IPS-NIHi11 (cell line): ENCODE measurements at regions not wholly inside any gene's neighbourhood (a gene's known extent, or its start where the extent isn't known, plus 50 kb on each side); places are given as distances from the start of the nearest gene placed in this dataset.

Experiments
- DNase-seq: peaks from one replicate; pipeline ENCODE4 v3.0.0; 2012; ENCODE audit warnings: mixed read lengths, low spot score

- DNase-seq, result no peak
Observed at GRCh38 chr18:10391506-10391905, 62.9 kb upstream of the APCDD1 start.

DNA sequence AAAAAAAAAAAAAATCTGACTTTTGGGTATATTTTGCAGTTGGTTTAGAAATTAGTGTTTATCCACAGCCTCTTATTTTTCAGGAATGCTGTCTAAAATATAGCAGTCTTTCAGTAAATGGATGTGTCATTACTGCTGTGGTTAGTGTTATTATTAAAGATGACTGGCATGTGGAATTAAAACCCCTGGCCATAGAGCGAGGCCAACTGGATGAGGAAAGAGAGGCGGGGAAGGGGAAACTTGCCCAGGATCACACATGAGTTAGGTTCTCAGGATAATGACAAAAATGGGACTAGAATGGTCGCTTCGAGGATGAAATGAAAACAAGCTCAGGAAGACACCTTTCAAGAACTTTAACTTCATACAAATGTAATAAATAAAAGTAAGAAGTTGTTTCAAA lies 57.4 kb upstream of the APCDD1 start:
- DNase-seq, result no peak

- DNase-seq, result no peak
Observed at GRCh38 chr18:10398571-10398970, 55.9 kb upstream of the APCDD1 start.

DNA sequence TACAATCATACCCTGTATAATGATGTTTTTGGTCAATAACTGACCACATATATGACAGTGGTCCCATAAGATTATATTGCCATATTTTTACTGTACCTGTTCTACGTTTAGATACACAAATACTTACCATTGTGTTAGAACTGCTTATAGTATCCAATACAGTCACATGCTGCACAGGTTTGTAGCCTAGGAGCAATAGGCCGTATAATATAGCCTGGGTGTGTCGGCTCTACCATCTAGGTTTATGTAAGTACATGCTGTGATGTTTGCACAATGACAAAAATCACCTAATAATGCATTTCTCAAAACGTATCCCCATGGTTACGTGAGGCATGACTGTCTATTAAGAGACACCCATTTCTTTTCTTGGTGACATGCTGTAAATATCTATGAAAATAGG lies 55.0 kb upstream of the APCDD1 start:
- no peak for DNase-seq

DNA sequence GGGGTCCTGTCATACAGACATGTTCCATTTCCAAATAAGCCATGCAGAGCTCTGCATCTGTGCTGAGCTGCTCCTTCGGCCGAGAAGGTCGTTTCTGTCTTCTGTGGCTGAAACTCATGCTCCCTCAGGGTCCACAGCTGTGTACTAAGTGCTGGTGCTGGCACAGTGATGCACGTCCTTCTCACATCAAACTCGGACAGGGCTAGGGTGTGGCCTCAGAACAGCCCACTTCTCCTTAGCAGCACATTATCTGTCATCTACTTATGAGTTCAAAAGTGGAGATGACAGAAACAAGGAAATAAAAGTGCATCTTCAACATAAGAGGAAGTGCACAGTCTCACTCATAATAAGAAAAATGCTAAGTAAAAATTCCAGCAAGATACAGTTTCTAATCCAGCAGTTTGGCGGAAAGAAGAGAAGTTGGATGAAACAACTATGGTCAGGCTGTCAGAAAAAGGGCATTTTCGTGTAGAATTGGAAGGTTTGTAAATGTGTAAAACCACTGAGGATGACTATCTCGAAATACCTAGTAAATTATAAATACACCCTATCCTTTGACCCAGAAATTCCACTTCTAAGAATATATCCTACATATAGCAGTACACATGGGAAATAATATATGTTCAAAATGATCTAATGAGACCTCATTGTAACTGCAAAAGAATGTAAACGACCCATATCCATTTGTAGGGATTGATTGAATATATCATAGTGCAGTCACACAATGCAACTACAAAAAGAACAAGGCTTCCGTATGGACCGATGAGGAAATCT lies 53.7 kb upstream of the APCDD1 start:
- DNase-seq, result no peak

DNA sequence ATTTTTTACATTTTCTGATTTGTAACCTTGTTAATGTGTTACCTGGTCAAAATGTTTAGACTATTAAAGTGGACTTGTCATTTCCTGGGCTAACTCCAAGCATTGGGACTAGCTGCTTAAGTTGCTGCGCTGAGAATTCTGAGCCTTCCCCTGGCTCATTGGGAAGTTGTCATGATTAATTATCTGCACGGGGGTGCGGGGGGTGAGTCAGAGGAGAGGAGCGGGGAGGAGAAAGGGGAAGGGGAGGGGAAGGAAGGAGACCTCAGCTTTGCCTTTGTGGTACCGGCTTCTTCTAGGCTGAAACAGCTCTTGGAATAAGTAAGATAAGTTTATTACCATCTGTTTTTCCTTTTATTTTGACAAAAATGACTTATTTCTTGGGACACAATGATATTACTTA lies 52.9 kb upstream of the APCDD1 start:
- peak; percentile 32 for DNase-seq

DNA sequence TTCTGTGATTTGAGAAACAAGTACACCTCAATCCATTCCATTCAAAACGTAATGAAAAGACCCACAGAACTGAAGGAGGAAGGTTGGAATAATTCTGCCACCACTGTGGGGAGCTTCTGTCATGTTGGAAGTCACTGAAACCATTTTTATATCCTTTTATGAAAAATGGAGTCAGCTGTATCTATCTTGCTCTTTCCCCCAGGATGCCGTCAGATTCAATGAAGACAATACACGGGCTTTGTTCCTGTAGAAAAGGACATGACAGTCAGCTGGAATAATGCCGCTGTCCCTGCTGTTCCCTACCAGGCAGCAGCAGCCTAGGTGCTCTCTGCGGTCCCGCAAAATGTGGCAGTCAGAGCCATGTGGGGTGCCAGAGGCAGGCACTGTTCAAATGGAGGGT lies 52.5 kb upstream of the APCDD1 start:
- DNase-seq, result no peak

DNA sequence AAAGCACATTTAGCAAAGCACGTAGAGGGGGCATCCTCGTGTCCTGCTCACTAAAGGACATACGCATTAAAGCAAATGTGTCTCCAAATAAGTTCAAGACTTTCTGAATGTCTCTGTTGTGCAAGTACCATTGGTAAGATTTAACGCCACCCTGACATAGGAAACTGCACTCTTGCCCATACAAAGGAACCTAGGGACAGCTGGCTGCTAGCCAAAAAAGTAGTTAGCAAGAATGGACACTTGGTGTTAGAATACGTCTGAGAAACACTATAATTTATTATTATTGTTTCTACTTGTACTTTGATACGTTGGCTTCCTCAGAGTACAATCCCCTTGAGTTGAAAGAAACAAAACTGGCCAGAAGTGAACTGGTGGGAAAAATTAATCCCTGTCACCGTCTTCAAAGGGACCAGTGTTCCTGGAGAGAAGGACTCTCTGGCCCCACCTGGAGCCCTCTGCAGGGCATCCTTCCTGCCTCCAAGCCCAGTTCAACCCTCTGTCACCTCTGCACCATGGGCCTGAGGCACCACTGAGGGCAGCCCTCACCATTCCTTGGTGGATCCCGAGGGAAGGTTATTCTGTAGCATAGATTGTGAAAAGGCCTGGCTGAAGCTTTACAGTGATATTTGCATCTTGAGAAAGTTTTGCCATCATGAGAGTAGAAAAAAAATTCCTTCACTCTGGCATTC lies 51.4 kb upstream of the APCDD1 start:
- no peak for DNase-seq

DNA sequence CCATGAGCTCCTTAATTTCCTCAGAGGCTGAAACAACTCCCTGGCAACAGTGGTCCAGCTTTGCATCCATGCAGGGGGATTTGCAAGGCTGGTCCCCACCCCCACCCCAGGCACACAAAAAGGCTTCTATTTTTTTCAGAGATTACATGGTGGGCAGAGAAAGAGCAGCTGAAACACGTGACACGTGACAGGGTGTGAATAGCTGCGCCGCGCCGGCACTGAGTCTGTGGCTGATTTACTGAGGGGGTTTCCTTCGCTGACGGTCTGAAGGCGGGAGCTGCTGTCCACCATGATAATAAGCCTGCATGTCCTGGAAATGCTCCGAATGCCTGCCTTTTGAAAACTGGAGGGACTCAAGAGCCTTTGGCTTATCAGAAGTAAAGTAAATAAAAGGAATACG lies 50.7 kb upstream of the APCDD1 start:
- no peak for DNase-seq

DNA sequence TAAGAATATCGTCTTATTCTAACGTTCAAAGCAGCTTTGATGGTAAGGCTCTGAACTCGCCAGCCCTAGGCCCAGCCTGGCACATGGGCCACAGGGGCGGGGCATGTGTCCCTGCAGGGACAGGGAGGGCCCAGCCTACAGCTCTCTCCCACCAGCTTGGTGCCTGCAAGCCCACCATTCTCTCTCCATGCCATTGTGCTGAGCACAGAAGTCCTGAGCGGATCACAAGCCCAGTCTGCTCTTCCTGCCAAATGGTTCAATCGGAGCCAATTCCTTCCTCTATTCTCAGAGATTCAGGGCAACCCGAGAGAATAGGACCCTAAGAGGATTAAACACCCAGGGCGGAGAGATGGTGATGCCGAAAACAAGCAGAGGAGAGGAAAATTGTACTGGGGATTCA lies 50.3 kb upstream of the APCDD1 start:
- no peak for DNase-seq
